Umbilical cord (tissue), 1 donor: ENCODE measurements at regions not wholly inside any gene's neighbourhood (a gene's known extent, or its start where the extent isn't known, plus 50 kb on each side); places are given as distances from the start of the nearest gene placed in this dataset.

Experiments
- DNase-seq: peaks from one replicate; pipeline ENCODE4 v3.0.0-alpha.2; 2015; ENCODE audit warnings: low spot score

- DNase-seq: no peak
Measured at GRCh38 chr1:4016351-4017130, 116.5 kb upstream of the C1orf174 start.

- no peak for DNase-seq
Measured at GRCh38 chr1:4017636-4018365, 117.7 kb upstream of the C1orf174 start.

- DNase-seq: no peak
Measured at GRCh38 chr1:4018466-4019146, 118.5 kb upstream of the C1orf174 start.

GRCh38 chr1:4019147-4019521, 119.1 kb upstream of the C1orf174 start:
- DNase-seq: no peak

- DNase-seq: no peak
Measured at GRCh38 chr1:4019606-4020331, 119.7 kb upstream of the C1orf174 start.

GRCh38 chr1:4020449-4020848, 120.4 kb upstream of the C1orf174 start:
- no peak for DNase-seq

- DNase-seq: peak; percentile 42
Measured at GRCh38 chr1:4021136-4021973, 121.3 kb upstream of the C1orf174 start.

GRCh38 chr1:4021974-4022268, 121.8 kb upstream of the C1orf174 start:
- no peak for DNase-seq

- DNase-seq: no peak
Measured at GRCh38 chr1:4022715-4023114, 122.6 kb upstream of the C1orf174 start.

- DNase-seq: no peak
Measured at GRCh38 chr1:4023678-4024077, 123.6 kb upstream of the C1orf174 start.

GRCh38 chr1:4024811-4025210, 124.7 kb upstream of the C1orf174 start:
- no peak for DNase-seq

- no peak for DNase-seq
Measured at GRCh38 chr1:4025752-4026151, 125.7 kb upstream of the C1orf174 start.

GRCh38 chr1:4027008-4027407, 126.9 kb upstream of the C1orf174 start:
- no peak for DNase-seq

GRCh38 chr1:4027492-4028138, 127.5 kb upstream of the C1orf174 start:
- no peak for DNase-seq

- DNase-seq: no peak
Measured at GRCh38 chr1:4028139-4028501, 128.0 kb upstream of the C1orf174 start.

GRCh38 chr1:4029376-4029775, 129.3 kb upstream of the C1orf174 start:
- no peak for DNase-seq

- no peak for DNase-seq
Measured at GRCh38 chr1:4032571-4032970, 132.5 kb upstream of the C1orf174 start.

GRCh38 chr1:4033129-4033676, 133.1 kb upstream of the C1orf174 start:
- no peak for DNase-seq

- DNase-seq: no peak
Measured at GRCh38 chr1:4033713-4034112, 133.6 kb upstream of the C1orf174 start.

- DNase-seq: no peak
Measured at GRCh38 chr1:4034318-4034887, 134.3 kb upstream of the C1orf174 start.
